ENCODE measurements at regions not wholly inside any gene's neighbourhood (a gene's known extent, or its start where the extent isn't known, plus 50 kb on each side); places are given as distances from the start of the nearest gene placed in this dataset.

DNA sequence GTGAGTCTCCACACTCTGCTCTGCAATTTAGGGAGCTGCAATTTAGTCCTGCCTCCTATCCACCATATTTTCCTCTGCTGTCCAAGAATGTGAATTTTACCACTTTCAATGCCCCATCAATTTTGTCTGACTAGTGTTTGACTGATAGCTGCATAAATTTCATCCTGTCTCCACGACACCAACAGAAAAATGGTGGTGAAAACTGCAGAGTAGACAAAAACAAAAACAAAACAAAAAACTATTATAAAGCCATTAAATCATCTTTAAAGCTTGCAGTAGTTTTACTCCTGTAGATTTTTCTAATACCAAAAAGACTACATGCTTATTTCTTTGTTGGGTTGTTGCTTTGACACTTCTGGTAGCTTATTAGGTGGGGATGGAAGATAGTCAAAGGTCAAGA, 322.0 kb downstream of the PAX1 start:
- DNase-seq (ENCODE audit: low spot score in 2 of 2) (no peak), FAIRE-seq (no peak)

DNA sequence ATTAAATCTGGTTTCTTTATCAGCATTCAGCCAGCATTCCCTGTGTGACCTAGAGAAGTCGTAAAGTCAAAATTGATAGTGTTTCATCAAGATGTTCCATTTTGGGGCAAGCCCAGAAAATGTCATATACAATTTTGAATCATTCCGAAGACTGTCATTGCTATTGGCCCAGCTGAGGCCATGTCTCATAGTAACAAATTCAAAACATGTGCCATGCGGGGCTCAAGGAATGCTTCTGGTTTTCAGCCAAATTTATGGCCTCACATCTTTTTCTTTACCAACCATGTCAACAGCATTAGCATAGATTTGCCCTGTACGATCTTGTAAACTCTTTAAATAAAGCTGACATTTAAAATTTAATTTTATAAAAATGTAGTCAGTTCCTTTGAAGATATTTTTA, 314.7 kb downstream of the PAX1 start:
- no peak for DNase-seq (ENCODE audit: low spot score in 2 of 2)
- FAIRE-seq, result no peak

DNA sequence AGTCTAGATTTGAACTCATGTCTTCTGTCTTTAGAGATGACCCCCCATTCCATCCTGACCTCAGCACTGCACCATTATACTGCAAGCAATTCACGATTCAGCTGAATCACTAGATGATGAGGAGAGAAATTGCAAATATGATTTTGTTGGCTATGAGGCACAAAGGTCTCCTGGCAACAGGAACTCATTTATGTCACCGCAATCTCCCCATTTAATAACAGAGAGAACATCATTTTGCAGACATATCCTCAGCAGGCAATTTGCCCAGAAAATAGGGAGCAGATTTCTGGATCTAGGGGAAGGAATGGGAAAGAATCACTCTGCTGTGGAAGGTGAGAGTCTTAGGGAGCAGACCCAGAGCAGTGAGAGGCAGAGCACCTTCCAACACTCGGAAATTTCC, 303.0 kb downstream of the PAX1 start:
- FAIRE-seq (no peak), DNase-seq (ENCODE audit: low spot score in 2 of 2) (no peak)

DNA sequence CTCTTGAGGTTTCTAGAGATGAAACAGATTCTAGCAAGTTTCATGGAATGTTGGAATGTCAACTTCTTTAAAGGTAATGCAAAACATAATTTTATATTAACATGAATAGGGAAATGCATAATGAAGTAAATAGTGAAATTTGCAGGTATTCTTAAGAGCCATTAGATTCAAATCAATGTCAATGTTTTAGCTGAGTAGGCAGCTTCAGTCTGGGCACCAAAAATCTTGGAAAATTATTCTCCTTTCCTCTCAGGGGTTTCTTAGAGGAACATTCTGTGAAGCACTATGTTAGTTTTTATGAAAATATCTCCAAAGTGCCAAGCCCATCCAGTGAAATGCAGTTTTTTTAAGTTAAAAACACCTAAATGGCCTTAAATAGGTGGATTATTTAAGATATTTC, 300.8 kb downstream of the PAX1 start:
- FAIRE-seq (no peak), DNase-seq (ENCODE audit: low spot score in 2 of 2) (no peak)

DNA sequence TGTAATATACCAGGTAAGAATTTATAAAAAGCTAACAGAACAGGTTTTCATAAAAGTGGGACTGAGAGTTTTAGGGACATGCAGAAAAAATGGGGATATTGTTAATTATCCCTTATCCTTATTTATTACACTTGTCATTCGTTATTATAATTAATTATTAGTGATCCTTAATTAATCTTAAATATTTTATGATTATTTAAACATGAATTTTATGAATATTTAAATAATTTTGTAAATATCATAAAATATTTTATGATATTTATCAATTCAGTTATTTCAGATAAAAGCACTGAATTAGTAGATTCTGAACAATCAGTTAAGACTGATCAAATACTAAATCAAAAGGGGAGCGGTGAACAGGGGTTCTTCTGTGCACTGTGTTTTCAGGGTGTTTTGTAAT, 300.1 kb downstream of the PAX1 start:
- FAIRE-seq (peak; percentile 90), DNase-seq (ENCODE audit: low spot score in 2 of 2) (no peak)

DNA sequence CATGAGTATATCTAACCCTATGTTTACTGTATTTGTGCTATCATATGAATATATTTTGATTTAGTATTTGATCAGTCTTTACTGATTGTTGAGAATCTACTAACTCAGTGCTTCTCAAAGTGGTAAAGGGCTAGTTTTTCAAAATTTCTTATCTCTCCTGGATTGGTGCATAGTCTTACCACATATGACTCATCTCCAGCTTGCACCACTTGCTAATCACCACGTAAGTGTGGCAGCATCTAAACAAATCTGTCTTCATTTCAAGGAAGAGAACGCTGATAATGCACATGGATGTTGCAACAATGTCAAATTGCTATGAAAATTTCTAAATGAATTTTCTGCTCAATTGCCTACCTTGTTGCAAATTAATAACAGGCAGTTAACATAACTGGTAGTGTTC, 299.5 kb downstream of the PAX1 start:
- no peak for DNase-seq (ENCODE audit: low spot score in 2 of 2)
- no peak for FAIRE-seq

DNA sequence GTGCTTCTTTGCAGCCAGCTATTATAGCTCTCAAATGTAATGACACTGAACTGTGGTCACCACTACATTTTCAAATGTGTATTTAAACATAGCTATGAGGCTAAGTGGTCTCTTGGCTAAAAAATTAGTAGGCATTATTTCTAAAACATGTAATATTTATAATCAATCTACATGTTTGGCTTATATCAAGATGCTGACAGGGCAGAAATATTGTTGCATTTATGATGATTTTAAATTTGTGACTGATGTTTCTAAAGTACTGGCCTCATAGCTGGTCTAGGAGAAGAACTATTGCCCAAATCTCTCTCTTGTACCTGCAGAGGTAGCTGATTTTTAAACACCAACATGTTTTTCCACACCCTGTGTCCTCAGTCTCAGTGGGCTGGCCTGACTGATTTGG, 298.2 kb downstream of the PAX1 start:
- DNase-seq (ENCODE audit: low spot score in 2 of 2), result no peak
- FAIRE-seq, result no peak

DNA sequence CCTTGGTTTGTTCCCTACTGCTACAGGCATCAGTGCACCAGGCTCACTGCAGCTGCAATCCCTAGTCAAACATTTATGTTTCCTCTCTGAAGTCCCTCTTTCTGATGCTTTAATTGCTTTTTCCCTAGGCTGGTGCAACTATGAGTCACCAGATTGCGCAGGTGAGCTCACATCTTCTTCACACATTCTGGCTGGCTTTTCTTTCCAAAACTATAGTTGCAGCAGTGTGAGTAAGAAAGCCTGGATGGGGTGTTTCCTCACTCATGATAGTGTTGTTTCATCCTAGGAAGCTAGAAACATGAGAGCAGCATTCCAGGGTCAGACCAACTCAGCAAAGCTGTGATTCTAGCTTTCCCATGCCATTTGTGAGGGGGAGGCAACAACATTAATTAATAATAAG, 296.4 kb downstream of the PAX1 start:
- DNase-seq (ENCODE audit: low spot score in 2 of 2) (no peak), FAIRE-seq (no peak)

DNA sequence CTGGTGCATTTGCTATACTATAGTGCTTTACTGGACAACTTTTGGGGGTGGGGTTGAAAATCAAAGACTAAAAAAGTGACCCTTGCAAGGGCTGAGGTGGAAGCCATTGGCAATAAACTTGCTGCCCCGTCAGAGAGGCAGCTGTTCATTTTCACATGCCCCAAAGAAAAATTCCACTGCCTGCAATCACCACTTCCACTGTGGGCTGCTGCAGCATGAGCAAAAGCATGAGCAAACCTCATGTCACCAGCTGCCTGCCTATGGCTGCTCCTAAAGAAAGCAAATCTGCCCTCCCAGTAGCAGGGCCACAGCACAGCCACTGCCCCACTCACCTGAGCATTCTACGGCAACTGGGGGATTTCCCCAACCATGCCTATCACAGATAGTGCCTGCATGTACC, 290.0 kb downstream of the PAX1 start:
- DNase-seq (ENCODE audit: low spot score in 2 of 2) (no peak), FAIRE-seq (no peak)

DNA sequence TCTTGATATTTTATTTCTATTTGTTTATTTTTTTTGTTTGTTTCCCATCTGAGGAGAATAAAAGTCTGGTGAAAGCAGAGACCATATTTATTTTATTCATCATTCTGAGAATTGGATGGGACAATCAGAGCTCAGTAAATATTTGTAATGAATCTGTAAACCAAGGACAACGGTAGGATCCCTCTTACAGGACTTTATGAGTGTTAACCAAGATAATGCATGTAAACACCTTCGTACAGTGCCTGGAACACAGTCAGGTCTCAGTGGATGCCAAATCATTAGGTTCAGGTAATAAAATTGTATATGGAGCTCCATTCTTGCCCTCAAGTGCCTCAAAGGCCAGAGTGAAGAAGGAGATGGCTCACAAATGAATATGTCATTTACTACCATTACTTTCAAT, 288.7 kb downstream of the PAX1 start:
- no peak for DNase-seq (ENCODE audit: low spot score in 2 of 2)
- FAIRE-seq, result no peak

DNA sequence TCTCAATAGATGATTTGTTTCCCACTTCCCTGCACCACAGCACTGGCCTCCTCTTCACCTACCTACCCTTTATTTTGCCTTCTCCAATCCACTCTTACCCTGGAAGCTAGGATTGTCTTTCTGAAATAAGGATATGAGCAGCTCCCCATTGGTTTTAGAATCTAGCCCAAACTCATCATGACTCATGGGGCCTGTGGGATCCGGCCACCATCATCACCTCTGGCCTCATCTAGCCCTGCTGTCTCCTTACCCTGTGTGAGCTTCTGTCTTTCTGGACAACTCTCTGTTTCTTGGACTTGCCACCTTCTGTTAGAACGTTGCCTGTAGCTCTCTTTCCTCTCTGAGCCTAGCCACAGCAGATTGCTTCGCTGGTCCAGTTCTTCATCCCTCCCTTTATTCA, 277.1 kb downstream of the PAX1 start:
- DNase-seq (ENCODE audit: low spot score in 2 of 2) (no peak), FAIRE-seq (no peak)

DNA sequence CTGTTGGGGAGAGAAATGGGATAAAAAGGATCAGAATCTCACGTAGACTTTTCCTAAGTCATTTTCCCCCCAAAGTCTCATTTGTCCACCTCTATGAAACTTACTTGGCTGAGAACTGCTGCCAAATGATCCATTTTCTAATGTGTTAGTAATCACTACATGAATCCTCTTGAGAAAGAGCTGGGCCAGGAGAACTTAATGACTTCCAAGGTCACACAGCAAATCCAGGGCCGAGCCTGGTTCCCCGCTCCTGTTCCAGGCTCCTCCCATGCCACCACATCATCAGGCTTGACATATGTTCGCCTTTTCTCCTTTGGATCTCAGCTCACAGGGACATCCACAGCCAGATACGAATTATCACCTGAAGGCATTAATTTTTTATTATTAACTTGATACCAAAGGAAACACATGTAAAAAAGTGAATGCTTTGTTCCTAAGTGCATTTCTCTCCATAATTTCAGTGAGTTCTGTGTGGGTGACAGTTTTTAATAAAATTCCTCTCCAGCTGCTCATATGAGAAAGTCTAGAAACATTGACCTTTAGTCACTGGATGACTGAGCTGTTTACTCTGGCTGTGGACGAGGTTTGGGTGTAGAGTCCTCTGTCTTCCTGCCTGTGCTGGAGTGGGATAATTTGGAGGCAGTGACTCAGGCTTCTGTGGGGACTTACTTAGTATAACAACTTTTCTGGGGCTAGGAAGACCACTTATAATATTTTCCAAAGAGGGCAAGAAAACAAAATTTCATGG, 276.3 kb downstream of the PAX1 start:
- no peak for FAIRE-seq
- DNase-seq (ENCODE audit: low spot score in 2 of 2), result no peak

DNA sequence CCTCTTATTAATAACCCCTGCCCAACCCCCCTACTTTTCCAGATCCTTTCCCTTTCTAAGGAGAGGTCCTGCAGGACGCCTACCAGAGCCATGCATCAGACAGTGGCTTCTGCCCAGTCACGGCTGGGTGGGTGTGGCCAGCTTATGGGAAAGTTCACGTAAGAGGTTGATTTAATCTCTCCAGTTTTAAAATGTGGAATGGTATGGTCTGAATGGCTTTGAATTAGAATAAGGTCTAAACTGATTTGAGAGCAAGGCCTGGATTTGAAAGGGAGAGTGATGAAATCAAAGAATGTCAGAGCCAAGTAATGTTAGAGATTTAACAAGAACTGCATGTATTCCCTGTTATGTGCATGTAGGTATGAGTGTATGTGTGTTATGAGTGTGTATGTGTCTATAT, 275.7 kb downstream of the PAX1 start:
- FAIRE-seq (no peak), DNase-seq (ENCODE audit: low spot score in 2 of 2) (no peak)

DNA sequence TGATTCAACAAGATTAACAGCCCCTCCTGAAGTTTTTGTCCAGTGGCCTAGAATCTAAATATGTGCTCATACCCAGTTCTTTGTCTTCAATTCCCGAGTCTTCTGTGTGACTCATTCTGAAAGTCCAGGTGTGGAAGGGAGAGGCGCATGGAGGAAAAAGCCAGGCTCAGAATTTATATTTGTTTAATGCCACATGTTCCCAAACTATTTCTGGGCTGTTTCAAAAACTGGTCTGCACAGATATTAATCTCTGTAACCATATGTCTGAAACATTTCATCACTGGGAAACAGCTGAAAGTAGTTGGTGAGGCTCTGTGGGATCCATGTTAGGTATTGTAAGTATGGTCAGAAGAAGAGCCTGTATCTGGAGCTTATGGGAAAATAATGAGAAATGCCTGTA, 266.0 kb downstream of the PAX1 start:
- no peak for DNase-seq (ENCODE audit: low spot score in 2 of 2)
- no peak for FAIRE-seq

DNA sequence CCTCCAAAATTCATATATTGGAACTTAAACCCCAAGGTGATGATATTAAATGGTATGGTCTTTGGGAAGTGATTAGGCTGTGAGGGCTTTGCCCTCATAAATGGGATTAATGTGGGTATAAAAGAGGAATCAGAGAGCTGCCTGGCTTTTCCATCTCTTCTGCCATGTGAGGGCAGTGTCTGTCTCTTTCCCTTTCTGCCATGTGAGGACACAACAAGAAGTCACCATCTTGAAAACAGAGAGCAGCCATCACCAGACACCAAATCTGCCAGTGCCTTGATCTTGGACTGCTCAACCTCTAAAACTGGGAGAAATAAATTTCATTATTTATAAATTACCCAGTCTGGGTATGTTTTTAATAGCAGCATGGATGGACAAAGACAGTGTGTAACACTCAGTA, 263.0 kb downstream of the PAX1 start:
- FAIRE-seq, result no peak
- no peak for DNase-seq (ENCODE audit: low spot score in 2 of 2)

DNA sequence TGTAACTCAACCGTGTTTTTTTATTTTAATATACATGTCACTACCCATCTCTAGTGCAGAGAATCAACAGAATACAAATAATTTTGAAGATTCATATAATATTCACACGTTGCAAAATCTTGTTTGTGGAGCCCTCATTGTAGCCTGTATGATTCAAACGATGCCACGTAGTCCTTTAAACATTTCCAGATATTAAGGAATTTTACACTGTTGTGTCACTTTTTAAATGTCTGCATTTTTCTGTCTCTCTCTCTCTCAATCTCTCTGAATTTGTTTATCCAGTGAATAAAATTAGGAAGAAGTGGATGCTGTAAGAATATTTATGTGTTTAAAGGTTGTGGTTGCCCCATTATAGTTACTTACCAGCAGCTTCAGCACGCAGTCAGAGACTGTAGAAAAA, 262.0 kb downstream of the PAX1 start:
- no peak for DNase-seq (ENCODE audit: low spot score in 2 of 2)
- no peak for FAIRE-seq

DNA sequence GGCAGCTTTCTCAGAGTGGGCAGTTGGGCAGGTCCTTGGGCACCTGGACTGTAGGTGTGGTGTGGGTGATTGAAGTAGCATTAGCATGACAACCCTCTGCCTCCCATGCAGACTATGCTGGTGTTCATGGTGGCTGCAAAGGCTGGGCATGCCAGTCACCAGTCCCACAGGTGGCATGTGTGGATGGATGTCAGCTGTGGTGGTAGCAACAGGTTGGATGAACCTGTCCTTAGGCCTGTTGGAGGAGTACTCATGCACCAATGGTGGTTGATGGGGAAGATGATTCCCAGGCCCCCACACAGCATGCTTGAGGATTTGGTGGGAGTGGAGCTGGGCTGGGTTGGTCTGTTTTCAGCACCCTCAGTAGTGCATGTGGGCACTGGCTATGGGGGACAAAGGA, 251.1 kb downstream of the PAX1 start:
- DNase-seq (ENCODE audit: low spot score in 2 of 2) (no peak), FAIRE-seq (no peak)

DNA sequence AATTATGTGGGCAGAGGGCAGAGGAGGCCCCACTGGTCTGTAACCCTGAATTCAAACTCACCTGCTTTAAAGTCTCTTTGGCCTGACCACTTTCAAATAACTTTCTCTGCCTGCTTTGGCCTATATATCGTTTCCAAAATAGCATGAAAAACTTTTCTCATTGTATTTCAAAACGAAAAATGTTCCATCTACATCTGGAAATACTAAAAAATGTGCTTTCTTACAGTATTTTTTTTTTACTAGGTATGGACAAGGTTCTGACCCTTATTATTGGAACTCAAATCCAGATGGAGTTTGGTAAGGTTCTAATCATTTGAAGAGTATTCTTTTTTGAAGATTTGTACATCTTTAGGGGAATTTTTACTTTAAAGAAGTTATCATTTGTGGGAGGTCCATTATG, 241.9 kb downstream of the PAX1 start:
- no peak for FAIRE-seq
- DNase-seq (ENCODE audit: low spot score in 2 of 2), result no peak

DNA sequence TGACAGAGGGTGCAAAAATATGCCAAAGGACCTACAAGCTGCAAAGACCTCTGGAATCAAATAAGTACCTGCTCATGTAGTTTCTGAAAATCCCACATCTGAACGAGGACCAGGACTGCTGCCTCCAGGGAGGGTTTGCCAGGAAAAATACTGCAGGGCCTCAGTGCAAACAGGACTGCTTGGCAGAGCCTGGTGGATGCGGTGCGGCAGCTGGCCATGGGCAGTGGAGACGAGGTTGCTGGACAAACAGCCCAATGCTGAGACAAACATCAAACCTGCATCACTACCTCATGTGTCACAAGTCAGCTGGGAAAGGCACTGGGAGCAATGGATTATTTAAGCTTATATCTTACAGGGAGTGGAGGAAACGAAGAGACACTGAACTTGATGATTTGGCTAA, 238.8 kb downstream of the PAX1 start:
- DNase-seq (ENCODE audit: low spot score in 2 of 2) (no peak), FAIRE-seq (no peak)

DNA sequence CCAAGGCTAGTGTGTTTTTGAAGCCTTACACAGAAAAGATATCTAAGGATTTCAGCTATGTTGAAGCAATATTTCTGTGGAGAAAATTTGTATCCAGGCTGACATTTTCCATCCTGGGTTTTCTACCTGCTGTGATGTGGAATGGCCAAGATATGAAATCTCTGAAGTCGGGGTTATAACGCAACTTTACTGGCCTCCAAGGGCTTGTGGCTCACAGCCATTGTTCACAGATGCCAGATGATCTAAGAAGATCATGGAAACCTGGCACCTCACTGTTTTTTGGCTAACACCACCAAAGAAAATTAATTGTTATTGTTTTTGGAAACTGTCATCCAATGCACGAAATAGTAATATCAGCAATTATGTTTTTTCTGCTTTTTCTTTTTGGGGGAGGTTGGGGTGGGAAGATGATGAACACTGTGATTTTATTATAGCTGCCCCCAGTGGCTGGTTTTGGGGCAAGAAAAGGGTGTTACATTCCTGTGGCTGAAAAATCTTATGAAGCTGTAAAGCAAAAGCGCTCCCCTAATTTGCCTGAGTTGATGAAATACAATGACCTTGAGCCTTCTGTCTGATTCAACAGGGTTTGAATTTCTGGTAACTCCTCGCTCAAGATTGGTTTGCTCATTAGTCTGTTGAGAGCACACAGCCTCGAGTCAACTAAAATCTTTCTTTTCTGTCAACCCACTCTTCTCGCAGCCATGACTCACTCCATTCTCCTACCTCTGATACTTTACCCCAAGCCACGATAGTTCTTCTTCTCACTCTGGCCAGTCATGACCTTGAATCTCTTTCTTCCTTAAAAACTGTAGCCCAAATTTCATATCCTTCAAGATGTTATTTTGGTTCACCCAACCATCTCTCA, 236.7 kb downstream of the PAX1 start:
- DNase-seq (ENCODE audit: low spot score in 2 of 2) (no peak), FAIRE-seq (no peak)

DNA sequence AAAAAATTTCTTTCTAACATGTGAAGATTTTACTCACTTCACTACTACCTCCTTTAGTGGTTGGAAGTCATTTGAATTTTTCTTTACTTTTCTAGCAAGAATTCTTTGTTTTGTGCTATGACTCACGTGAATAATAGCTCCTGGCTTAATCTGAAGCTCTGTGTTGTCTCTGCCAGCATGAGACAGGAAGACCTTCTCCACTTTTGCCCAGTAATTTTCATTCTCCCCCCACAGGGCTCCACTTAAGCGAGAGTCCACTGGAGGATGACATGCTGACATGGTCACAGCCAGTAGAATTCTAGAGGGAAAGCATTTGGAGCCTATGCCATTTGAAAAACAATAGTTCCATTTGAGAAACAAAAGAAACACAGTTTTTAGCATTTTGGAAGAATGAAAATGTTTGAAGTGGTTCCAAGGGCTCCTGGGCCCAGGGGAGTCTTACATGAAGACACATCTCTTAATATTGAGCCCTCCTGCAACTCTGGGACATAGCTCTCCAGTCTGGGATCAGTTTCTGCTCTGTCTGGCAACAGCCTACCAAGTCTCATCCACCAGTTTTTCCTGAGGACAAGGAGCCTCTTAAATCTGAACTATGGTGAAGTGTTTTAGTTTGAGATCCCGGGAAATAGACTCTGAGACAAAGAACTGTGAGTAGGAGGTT, 231.4 kb downstream of the PAX1 start:
- FAIRE-seq, result no peak
- DNase-seq (ENCODE audit: low spot score in 2 of 2), result no peak

DNA sequence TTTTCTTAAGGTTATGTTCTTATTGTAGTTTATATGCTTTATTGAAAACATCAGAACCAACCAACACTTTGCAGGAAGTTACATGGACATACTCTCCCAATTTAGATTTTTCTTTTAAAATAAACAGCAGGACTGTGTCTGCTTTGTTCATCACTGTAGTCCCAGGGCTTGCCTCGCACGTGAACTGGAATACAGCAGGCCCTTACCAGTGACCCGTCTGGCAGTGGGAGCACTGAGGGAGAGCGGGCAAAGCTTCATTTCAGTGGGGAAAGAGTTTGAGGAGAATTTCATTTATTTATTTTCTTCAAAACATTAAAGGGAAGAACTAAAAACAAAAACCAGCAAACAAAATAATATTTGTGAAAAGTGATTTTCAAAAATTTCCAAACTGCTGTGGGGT, 230.8 kb downstream of the PAX1 start:
- DNase-seq (ENCODE audit: low spot score in 2 of 2) (no peak), FAIRE-seq (no peak)

All from frontal cortex (tissue), 3 donors.